Activated CD4-positive, alpha-beta memory T cell treated with anti-CD3 and anti-CD28 coated beads for 36 hours (primary cell): ENCODE measurements at regions not wholly inside any gene's neighbourhood (a gene's known extent, or its start where the extent isn't known, plus 50 kb on each side); places are given as distances from the start of the nearest gene placed in this dataset.
"Not testable (repeated sequence)": the region's sequence is repeated elsewhere in the genome, so short reads cannot be mapped to it uniquely, and the experiment has no call there.

Source experiments
- CTCF ChIA-PET: fragments of 350-600 bp; sonication (Branson Sonifier 250); formaldehyde crosslinking; loops from one replicate; lab custom pipeline; 2021; ENCODE audit warnings: antibody characterized with exemption, inconsistent platforms; lab: Charles Lee
- POLR2A ChIA-PET: fragments of 350-600 bp; sonication (Branson Sonifier 250); formaldehyde crosslinking; loops from one replicate; lab custom pipeline; 2021; ENCODE audit warnings: antibody characterized with exemption; lab: Charles Lee
- DNase-seq: peaks from one replicate; pipeline ENCODE4 v3.0.0-alpha.2; 2020
- H3K27ac Mint-ChIP-seq: one replicate; pipeline ENCODE4 v1.8.0; 2021; ENCODE audit warnings: mixed read lengths
- H3K27me3 Mint-ChIP-seq: one replicate; pipeline ENCODE4 v1.8.0; 2021; ENCODE audit warnings: mixed read lengths
- H3K36me3 Mint-ChIP-seq: one replicate; pipeline ENCODE4 v1.8.0; 2021; ENCODE audit warnings: mixed read lengths
- H3K4me1 Mint-ChIP-seq: one replicate; pipeline ENCODE4 v1.8.0; 2021; ENCODE audit warnings: low read depth, mixed read lengths
- H3K4me3 Mint-ChIP-seq: one replicate; pipeline ENCODE4 v1.8.0; 2021; ENCODE audit warnings: mild to moderate bottlenecking, mixed read lengths
- H3K9me3 Mint-ChIP-seq: one replicate; pipeline ENCODE4 v1.8.0; 2021; ENCODE audit warnings: mixed read lengths
- intact Hi-C: fragments of 100-400 bp; cut with micrococcal nuclease; formaldehyde crosslinking; loops from one replicate; pipeline ENCODE4 v1.15.1; 2023

DNA sequence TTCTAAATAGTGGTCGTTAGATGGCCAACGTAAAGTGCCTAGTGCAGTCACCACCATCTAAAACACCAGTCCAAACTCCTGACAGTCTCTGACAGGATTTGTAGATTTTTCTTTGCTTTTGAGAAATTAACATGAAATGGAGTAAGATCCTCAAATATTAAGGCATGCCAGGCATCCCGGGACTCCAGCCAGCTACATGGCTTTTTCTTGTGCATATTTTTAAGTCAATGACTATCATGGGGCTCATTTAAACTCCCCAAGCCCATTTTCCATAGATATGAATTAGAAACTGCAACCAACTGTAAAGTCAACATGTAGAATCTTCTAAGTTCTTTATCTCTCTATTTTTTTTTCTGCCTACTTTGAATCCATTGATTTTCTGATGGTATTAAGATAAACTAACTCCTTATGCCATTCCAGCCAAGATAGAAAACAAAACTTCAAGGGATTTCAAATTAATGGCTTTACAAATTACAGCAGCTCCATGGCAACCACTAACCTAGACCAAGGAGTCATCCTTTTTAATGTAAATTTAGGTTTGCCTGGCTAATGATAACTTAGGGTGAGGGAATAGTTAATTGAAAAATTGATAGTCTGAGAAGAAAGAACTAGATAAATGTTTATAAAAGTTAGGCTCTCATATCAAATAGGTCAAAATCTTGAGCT, 764.1 kb upstream of the NXPH2 start:
- H3K27me3 Mint-ChIP-seq: no peaks in the 10 kb centered on the region
- intact Hi-C loops: no loop called here
- H3K27ac Mint-ChIP-seq: no peak overlapping the region
- CTCF ChIA-PET: no interaction called here
- H3K4me1 Mint-ChIP-seq: no peaks in the 10 kb centered on the region
- H3K36me3 Mint-ChIP-seq: no peaks in the 10 kb centered on the region
- H3K4me3 Mint-ChIP-seq: no peak overlapping the region
- POLR2A ChIA-PET: no interaction called here
- peaks cover 25% of the 10 kb centered on the region for H3K9me3 Mint-ChIP-seq
- DNase-seq: no peak

DNA sequence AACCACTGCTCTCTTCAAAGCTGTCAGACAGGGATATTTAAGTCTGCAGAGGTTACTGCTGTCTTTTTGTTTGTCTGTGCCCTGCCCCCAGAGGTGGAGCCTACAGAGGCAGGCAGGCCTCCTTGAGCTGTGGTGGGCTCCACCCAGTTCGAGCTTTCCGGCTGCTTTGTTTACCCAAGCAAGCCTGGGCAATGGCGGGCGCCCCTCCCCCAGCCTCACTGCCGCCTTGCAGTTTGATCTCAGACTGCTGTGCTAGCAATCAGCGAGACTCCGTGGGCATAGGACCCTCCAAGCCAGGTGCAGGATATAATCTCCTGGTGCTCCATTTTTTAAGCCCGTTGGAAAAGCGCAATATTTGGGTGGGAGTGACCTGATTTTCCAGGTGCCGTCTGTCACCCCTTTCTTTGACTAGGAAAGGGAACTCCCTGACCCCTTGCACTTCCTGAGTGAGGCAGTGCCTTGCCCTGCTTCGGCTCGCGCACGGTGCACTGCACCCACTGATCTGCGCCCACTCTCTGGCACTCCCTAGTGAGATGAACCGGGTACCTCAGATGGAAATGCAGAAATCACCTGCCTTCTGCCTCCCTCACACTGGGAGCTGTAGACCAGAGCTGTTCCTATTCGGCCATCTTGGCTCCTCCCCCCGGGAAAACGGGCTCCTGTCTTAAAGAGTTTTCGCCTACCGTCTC, 758.3 kb upstream of the NXPH2 start:
- DNase-seq, H3K4me3 Mint-ChIP-seq, POLR2A ChIA-PET, H3K4me1 Mint-ChIP-seq, intact Hi-C loops, H3K27ac Mint-ChIP-seq, H3K27me3 Mint-ChIP-seq, CTCF ChIA-PET, H3K36me3 Mint-ChIP-seq: not testable (repeated sequence)
- peaks cover 20% of the 10 kb centered on the region for H3K9me3 Mint-ChIP-seq

DNA sequence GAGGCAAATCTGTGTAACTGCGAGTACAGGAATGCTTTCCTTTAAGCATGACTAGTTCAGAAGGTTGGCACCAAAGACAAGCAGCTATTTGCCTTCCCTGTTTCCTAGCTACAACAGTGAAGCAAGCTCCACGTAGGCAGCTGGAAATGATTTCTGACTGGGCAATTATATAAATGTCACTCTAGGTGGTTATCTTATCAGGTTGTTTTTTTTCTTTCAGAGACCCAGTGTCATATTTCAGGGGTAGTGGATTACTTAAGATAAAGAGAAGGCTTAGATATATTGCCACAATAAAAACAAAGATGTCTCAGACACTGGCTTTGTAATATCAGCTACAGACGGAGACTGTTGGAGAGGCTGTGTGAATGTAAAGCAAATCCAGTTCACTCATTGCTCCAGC, 748.9 kb upstream of the NXPH2 start:
- Mint-ChIP-seq H3K36me3 (no peaks in the 10 kb centered on the region), H3K27me3 (no peaks in the 10 kb centered on the region), H3K4me3 (no peak overlapping the region), H3K4me1 (no peaks in the 10 kb centered on the region), H3K9me3 (peaks cover 22% of the 10 kb centered on the region), H3K27ac (no peak overlapping the region)
- DNase-seq: no peak
- intact Hi-C loops: no loop called here
- ChIA-PET CTCF (no interaction called here), POLR2A (no interaction called here)

DNA sequence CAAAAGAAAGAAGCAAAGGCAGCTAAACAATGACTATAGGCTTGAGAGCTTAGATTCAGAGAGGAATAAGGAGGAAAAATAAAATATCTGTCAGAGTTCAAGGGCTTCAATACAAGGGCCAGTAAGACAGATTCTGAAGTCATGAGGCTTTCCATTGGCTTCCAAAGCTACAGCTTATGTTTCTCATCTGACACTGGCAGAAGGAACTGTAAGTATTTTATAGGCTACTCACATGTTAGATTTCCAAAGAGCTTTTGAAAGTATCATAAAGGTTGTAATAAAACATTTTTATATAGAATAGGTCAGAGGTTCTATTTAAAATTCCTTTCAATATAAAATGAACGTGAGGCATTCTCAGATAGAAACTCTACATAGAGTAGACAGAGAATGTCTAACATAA, 746.6 kb upstream of the NXPH2 start:
- Mint-ChIP-seq H3K36me3 (no peaks in the 10 kb centered on the region), H3K27ac (no peak overlapping the region), H3K4me3 (no peak overlapping the region), H3K27me3 (no peaks in the 10 kb centered on the region), H3K9me3 (peaks cover 24% of the 10 kb centered on the region), H3K4me1 (no peaks in the 10 kb centered on the region)
- ChIA-PET CTCF (no interaction called here), POLR2A (no interaction called here)
- no peak for DNase-seq
- intact Hi-C loops: no loop called here

DNA sequence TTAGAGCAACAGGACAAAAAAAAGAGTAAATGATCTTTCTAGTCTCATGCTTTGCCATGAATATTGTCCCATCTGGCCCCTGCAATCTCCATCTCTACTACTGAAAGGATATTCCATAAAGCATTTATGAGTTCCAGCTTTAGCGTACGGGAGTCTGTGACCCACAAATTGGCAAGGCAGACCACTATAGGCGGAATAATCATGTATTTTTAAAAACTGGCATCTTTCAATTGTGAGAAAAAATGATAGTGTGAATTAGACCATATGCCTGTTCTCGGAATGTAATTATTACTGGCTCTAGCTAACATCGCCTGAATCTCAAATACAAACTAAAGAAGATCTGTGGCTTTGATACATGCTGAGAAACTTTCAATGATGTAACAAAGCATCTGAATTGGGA, 738.1 kb upstream of the NXPH2 start:
- POLR2A ChIA-PET: no interaction called here
- Mint-ChIP-seq H3K4me1 (no peaks in the 10 kb centered on the region), H3K4me3 (no peak overlapping the region), H3K27me3 (no peaks in the 10 kb centered on the region), H3K36me3 (no peaks in the 10 kb centered on the region), H3K9me3 (peaks cover 11% of the 10 kb centered on the region), H3K27ac (no peak overlapping the region)
- CTCF ChIA-PET: no interaction called here
- intact Hi-C loops: no loop called here
- no peak for DNase-seq

DNA sequence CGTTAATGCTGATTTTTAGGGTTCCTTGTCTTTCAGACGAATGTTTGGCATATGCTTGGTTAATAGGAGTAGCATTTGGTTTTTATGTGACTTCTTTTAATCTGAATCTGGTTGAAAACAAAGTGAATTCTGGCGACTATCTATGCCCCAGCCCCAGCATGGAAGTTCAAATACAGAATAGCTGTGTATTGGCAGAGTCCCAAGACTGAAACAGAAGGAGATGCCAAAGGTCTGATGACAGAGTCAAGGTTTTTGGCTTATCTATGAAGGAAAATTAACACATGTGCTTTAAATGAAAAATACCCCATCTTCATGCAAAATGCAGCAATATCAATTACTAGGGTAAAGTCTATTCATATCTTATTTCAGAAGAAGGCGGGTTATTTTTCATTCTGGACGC, 734.8 kb upstream of the NXPH2 start:
- Mint-ChIP-seq H3K27ac (no peak overlapping the region), H3K4me3 (no peak overlapping the region), H3K27me3 (no peaks in the 10 kb centered on the region), H3K36me3 (no peaks in the 10 kb centered on the region), H3K9me3 (peaks cover 5% of the 10 kb centered on the region), H3K4me1 (no peaks in the 10 kb centered on the region)
- intact Hi-C loops: no loop called here
- POLR2A ChIA-PET: no interaction called here
- CTCF ChIA-PET: no interaction called here
- DNase-seq: no peak

DNA sequence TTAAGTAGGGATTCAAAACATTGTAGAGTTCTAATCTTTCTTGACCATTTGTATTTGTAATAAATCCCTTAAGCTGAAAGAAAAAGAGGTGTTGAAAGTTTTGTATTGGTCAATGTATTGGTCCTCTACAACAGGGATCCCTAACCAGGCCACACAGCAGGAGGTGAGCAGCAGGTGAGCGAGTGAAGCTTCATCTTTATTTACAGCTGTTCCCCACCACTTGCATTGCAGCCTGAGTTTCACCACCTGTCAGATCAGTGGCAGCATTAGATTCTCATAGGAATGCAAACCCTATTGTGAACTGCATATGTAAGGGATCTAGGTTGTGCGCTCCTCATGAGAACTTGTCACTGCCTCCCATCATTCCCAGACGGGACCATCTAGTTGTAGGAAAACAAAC, 715.7 kb upstream of the NXPH2 start:
- intact Hi-C loops: no loop called here
- Mint-ChIP-seq H3K9me3 (peaks cover 26% of the 10 kb centered on the region), H3K27me3 (no peaks in the 10 kb centered on the region), H3K36me3 (no peaks in the 10 kb centered on the region), H3K4me1 (no peaks in the 10 kb centered on the region), H3K4me3 (no peak overlapping the region), H3K27ac (no peak overlapping the region)
- POLR2A ChIA-PET: no interaction called here
- no peak for DNase-seq
- CTCF ChIA-PET: no interaction called here

DNA sequence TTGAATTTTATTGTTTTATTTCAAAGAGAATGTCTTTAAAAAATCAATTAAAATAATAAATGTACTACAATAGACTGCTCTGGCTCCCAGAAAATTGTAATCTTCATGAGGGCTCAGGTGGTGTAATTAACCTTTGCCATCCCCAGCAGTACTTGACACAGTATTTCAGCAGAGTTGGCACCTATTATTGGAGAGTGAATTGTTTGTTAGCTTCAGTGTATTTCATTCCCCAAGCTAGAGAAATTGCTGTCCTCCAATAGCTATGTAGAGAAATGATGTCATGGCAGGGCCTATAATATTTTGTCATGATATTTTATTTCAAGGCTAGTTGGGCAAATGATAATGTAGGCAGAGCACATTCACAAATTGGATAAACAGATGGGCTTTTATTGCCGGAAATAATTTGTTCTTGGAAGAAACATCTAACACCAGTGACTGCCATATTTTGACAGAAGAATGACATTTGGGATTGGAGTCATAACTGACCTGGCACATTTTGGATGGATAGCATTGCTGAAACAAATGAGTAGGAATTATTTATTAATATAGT, 712.0 kb upstream of the NXPH2 start:
- CTCF ChIA-PET: no interaction called here
- Mint-ChIP-seq H3K9me3 (peaks cover 18% of the 10 kb centered on the region), H3K27me3 (no peaks in the 10 kb centered on the region), H3K4me1 (no peaks in the 10 kb centered on the region), H3K36me3 (no peaks in the 10 kb centered on the region), H3K27ac (no peak overlapping the region), H3K4me3 (no peak overlapping the region)
- POLR2A ChIA-PET: no interaction called here
- intact Hi-C loops: no loop called here
- no peak for DNase-seq

DNA sequence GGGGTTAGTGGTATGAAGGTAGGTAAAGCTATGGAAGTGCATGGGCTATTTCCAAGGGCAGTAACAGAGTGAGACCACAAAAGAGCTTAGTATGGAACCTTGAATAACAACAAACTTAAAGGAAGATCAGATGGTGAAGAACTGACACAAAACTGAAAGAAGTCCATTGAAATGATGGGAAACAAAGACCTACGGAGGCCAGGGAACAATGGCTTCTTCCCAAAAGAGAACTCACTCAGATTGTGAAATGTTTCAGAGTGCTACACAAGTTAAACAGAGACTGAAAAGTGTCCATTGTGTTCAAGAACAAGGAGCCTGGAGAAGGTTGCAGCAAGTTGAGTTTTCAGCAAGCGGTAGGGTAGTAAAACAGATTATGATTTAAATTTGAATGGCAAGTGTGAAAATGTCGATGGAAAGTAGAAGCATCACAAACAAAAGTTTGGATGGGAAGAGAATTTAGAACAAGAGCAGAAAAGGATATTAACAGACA, 700.0 kb upstream of the NXPH2 start:
- no peak for DNase-seq

DNA sequence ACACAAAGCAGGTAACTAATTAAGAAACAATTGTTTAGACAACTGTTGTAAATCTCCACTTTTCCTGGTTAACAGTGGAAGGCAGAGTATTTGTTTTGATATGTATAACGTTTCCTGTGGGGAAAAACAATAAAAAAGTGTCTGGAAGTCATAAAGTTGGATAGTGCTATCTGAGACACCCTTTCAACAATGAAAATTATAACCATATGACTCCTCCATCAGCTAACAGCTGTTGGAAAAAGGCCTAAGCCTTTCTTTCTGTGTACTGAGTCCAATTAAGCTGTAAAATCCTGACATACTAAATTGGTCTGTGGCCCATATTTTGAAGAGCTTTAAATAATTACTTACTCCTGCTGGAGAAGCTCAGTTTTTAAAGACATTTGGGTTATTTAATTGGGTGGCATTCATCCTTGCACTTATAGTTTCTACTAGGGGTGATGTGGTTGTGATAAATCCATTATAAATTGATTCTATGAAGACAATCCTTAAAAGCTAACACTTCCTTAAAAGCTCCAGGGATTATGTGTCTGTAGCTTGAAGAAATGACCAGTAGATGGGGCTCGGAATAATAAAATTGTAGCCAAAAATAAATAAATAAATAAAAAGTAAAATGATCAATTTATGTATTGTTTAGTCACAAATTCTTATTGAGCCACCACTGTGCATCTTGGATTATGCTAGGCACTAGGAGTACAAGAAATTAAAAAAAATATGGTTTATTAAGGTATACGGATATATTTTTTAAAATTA, 698.1 kb upstream of the NXPH2 start:
- Mint-ChIP-seq H3K36me3 (no peaks in the 10 kb centered on the region), H3K27me3 (no peaks in the 10 kb centered on the region), H3K9me3 (peaks cover 16% of the 10 kb centered on the region), H3K4me1 (no peaks in the 10 kb centered on the region), H3K4me3 (no peak overlapping the region), H3K27ac (no peak overlapping the region)
- CTCF ChIA-PET: no interaction called here
- POLR2A ChIA-PET: no interaction called here
- DNase-seq: no peak
- intact Hi-C loops: no loop called here

More for the DNA sequence above, 700.0 kb upstream of the NXPH2 start:
- no peaks in the 10 kb centered on the region for H3K36me3 Mint-ChIP-seq
- ChIA-PET CTCF (no interaction called here), POLR2A (no interaction called here)
- intact Hi-C loops: no loop called here
- no peak overlapping the region for H3K4me3 Mint-ChIP-seq
- H3K27me3 Mint-ChIP-seq: no peaks in the 10 kb centered on the region
- H3K27ac Mint-ChIP-seq: no peak overlapping the region
- no peaks in the 10 kb centered on the region for H3K4me1 Mint-ChIP-seq
- peaks cover 20% of the 10 kb centered on the region for H3K9me3 Mint-ChIP-seq

DNA sequence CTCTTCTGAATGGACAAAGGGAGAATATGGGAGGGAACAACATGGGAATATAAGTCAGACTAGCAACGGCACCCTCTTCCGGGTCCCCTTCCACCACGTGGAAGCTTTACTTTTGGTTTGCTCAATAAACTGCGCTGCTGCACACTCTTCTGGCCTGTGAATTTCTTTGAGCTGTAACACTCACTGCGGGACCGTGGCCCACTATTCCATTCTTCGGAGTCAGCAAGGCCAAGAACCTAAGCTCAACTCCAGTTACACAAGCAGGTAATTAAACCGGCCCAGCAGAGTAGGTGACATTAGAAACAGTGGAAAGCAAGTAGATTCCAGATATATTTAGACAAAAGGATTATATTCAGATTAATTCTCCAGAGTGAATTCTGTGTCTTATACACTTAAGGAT, 697.4 kb upstream of the NXPH2 start:
- no peak for DNase-seq
- CTCF ChIA-PET: no interaction called here
- Mint-ChIP-seq H3K27ac (no peak overlapping the region), H3K27me3 (no peaks in the 10 kb centered on the region), H3K36me3 (no peaks in the 10 kb centered on the region), H3K4me1 (no peaks in the 10 kb centered on the region), H3K9me3 (peaks cover 16% of the 10 kb centered on the region), H3K4me3 (no peak overlapping the region)
- POLR2A ChIA-PET: no interaction called here
- intact Hi-C loops: no loop called here

DNA sequence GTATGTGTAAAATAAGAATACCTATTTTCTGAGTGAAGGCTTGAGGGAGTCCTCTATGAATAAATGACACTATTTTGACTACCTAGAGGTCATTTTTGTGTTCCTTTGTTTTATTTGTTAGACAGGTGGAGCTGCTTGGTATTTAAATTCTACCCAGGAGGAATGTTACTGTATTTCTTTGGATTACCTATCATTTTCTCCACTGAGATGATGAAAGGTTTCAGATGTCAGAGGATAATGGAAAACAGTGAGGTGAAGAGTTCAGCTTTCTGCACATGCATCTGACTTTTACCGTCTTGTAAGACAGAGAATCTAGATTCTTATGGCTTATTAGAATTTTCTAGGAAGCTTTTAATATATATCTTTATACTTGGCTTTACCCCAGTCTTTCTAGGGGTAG, 689.8 kb upstream of the NXPH2 start:
- POLR2A ChIA-PET: no interaction called here
- CTCF ChIA-PET: no interaction called here
- H3K4me1 Mint-ChIP-seq: no peaks in the 10 kb centered on the region
- H3K4me3 Mint-ChIP-seq: no peak overlapping the region
- H3K36me3 Mint-ChIP-seq: no peaks in the 10 kb centered on the region
- no peak overlapping the region for H3K27ac Mint-ChIP-seq
- no peak for DNase-seq
- H3K9me3 Mint-ChIP-seq: peaks cover 10% of the 10 kb centered on the region
- no peaks in the 10 kb centered on the region for H3K27me3 Mint-ChIP-seq
- intact Hi-C loops: no loop called here
